ENCODE measurements at regions not wholly inside any gene's neighbourhood (a gene's known extent, or its start where the extent isn't known, plus 50 kb on each side); places are given as distances from the start of the nearest gene placed in this dataset.
A peak's percentile ranks its signal among the peaks of the same experiment; 100 is the strongest.

DNA sequence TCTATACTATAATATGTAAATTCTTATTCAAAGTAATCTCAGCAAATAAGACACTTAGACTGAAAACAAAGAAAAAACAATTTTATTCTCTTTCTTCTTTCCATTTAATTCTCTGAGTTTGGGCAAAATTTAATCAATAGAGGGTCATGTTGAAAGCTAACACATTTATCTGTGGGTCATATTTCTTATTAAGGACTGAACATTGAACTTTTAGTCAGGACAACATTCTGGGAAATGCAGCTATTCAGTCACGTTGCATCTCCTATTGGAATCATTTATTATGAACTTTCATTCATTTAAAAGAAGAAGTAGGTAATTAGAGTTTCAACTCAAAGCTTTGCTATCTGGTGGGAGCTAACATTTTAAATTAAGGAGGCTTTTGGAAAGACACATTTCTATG lies 372.5 kb downstream of the MAN2A1 start:
- H3K4me3 ChIP-seq (ENCODE audit: low read depth, low read length), result no peak overlapping the region
- in situ Hi-C loops (cut with HindIII; ENCODE audit: low sequenced_read_pairs), result no loop called here
- TF ChIP-seq, protein P1, sequence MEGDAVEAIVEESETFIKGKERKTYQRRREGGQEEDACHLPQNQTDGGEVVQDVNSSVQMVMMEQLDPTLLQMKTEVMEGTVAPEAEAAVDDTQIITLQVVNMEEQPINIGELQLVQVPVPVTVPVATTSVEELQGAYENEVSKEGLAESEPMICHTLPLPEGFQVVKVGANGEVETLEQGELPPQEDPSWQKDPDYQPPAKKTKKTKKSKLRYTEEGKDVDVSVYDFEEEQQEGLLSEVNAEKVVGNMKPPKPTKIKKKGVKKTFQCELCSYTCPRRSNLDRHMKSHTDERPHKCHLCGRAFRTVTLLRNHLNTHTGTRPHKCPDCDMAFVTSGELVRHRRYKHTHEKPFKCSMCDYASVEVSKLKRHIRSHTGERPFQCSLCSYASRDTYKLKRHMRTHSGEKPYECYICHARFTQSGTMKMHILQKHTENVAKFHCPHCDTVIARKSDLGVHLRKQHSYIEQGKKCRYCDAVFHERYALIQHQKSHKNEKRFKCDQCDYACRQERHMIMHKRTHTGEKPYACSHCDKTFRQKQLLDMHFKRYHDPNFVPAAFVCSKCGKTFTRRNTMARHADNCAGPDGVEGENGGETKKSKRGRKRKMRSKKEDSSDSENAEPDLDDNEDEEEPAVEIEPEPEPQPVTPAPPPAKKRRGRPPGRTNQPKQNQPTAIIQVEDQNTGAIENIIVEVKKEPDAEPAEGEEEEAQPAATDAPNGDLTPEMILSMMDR (IDR thresholded peaks at IDR 0.05; ENCODE audit: low read depth, low read length, missing control alignments), result no peak
- DNase-seq (ENCODE audit: low read depth), result no peak

DNA sequence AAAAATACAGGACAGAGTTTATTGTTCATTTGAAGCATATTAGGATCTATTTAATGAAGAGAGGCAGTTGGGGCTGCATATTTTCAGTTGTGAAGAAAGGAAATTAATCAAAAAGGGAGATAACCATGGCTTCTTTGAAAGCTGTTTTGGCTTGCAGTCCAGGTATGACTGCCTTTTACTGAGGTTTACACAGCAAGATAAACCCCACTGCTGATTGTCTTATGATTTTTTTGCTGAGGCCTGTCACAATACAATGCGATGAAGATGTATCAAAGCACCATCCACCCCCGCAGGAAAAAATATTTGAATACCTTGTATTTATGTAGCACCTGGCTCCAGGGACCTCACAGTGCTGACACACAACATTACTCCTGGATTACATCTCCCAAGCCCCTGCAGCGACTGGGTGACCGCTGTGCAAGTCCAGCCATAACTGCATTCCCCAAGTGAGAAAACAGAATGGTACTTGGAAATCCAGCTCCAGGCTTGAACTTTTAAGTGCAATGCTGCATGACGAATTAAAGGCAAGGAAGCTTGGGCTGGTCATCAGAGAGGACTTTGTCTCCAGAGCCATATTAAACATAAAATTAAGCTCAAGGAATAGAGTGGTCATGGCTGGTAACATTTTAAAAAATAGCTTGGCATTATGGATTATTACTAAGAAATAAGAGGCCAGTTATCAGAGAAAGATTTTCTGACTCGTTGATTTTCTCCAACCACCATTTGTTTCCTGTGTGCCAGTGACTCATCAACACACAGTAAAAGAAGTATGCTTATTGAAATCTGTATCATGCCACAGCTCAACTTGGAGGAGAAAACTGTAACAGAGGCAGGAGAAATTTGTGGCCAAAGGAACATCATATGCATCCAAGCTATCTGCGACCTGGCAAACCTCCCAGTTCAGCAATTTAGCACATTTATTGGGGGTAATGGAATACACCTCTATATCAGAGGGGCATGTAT lies 374.2 kb downstream of the MAN2A1 start:
- in situ Hi-C loops (cut with HindIII; ENCODE audit: low sequenced_read_pairs), result no loop called here
- TF ChIP-seq, protein P1 (IDR thresholded peaks at IDR 0.05; ENCODE audit: low read depth, low read length, missing control alignments), result no peak
- DNase-seq (ENCODE audit: low read depth), result peak; percentile 22

DNA sequence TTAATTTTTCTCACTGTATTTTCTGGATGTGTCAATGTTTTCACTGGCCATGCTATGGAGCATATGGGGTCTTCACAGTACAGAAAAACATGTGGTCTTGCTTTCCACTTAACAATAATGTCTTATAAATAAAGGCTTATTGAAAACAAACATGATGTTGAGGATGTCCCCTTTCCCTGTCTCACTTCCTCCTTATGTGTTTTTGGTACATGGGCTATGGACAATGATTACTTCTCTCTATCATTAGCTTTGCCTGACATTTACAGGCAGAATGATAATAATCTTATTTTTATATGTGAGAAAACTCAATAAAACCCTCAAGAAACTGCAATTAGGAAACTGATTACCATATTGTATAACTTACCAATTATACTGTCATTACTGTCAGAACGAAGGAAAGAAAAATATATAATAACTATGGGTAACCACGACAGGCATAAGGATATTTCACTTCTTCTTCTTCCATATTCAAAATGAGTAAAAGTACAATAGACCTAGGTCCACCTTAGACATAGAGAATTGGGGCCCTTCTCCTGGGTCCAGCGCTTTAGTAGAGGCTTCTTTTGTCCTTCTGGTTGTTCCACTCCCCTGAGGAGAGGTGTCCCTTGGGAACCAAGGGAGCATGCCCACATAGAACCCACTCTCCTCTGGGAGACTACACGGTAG lies 375.0 kb downstream of the MAN2A1 start:
- DNase-seq (ENCODE audit: low read depth), result no peak
- TF ChIP-seq, protein P1 (IDR thresholded peaks at IDR 0.05; ENCODE audit: low read depth, low read length, missing control alignments), result no peak
- H3K4me3 ChIP-seq (ENCODE audit: low read depth, low read length), result no peak overlapping the region
- in situ Hi-C loops (cut with HindIII; ENCODE audit: low sequenced_read_pairs), result no loop called here

More for the DNA sequence above, 374.2 kb downstream of the MAN2A1 start:
- no peak overlapping the region for H3K4me3 ChIP-seq (ENCODE audit: low read depth, low read length)

DNA sequence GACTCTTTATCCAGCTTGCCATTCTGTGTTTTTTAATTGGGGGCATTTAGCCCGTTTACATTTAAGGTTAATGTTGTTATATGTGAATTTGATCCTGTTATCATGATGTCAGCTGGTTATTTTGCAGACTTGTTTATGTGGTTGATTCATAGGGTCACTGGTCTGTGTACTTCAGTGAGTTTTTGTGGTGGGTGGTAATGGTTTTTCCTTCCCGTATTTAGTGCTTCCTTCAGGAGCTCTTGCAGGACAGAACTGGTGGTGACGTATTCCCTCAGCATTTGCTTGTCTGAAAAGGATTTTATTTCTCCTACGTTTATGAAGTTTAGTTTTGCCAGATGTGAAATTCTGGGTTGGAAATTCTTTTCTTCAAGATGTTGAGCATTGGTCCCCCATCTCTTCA lies 381.1 kb downstream of the MAN2A1 start:
- in situ Hi-C loops (cut with HindIII; ENCODE audit: low sequenced_read_pairs), result no loop called here

DNA sequence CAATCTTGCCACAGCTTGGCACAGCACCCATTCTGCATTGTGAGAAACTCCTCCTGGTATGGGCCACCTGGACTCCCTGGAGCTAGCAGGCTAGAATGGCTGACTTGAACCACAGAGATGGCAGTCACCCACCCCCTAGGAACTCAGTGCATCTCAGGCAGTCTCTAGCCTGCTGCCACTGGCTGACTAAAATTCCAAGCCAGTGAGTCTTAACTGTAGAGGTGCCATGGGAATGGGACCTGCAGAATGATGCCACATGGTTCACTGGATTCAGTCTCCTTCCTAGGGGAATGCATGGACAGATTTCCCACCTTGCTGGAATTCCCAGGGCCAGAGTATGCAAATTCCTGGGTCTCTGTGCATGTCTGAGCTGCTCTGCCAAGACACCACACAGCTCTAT lies 382.9 kb downstream of the MAN2A1 start:
- DNase-seq (ENCODE audit: low read depth), result no peak
- no peak overlapping the region for H3K4me3 ChIP-seq (ENCODE audit: low read depth, low read length)
- TF ChIP-seq, protein P1 (IDR thresholded peaks at IDR 0.05; ENCODE audit: low read depth, low read length, missing control alignments), result no peak
- in situ Hi-C loops (cut with HindIII; ENCODE audit: low sequenced_read_pairs), result no loop called here

More for the DNA sequence above, 381.1 kb downstream of the MAN2A1 start:
- TF ChIP-seq, protein P1 (IDR thresholded peaks at IDR 0.05; ENCODE audit: low read depth, low read length, missing control alignments), result no peak
- no peak overlapping the region for H3K4me3 ChIP-seq (ENCODE audit: low read depth, low read length)
- DNase-seq (ENCODE audit: low read depth), result no peak

DNA sequence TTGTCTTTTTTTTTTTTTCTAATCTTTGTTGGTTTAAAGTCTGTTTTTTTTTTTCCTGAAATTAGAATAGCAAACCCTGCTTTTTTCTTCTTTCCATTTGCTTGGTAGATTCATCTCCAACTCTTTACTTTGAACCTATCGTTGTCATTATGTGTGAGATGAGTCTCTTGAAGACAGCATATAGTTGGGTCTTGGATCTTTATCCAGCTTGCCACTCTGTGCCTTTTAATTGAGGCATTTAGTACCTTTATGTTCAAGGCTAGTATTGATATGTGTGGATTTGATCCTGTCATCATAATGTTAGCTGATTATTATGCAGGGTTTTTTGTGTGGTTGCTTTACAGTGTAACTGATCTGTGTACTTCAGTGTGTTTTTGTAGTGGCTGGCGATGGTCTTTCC lies 383.8 kb downstream of the MAN2A1 start:
- TF ChIP-seq, protein P1 (IDR thresholded peaks at IDR 0.05; ENCODE audit: low read depth, low read length, missing control alignments), result no peak
- no peak overlapping the region for H3K4me3 ChIP-seq (ENCODE audit: low read depth, low read length)
- no peak for DNase-seq (ENCODE audit: low read depth)
- in situ Hi-C loops (cut with HindIII; ENCODE audit: low sequenced_read_pairs), result no loop called here

Data from astrocyte of the cerebellum (primary cell).